D721Med (cell line): ENCODE measurements at regions not wholly inside any gene's neighbourhood (a gene's known extent, or its start where the extent isn't known, plus 50 kb on each side); places are given as distances from the start of the nearest gene placed in this dataset.
"Not testable (repeated sequence)": the region's sequence is repeated elsewhere in the genome, so short reads cannot be mapped to it uniquely, and the experiment has no call there.

ENCODE experiments used
- DNase-seq: peaks from one replicate; pipeline ENCODE4 v3.0.0; 2011; ENCODE audit warnings: low spot score; ENCODE audit not compliant: insufficient read length
- FAIRE-seq: peaks from 2 replicates; lab custom pipeline; 2011; peaks lifted over from hg19 to GRCh38; lab: Jason Lieb, UNC
- CTCF ChIP-seq: IDR thresholded peaks from 2 replicates; pipeline ENCODE4 v1.5.1; 2012; ENCODE audit warnings: mild to moderate bottlenecking, control low read depth; ENCODE audit not compliant: insufficient read depth; ENCODE audit errors: missing control alignments

DNA sequence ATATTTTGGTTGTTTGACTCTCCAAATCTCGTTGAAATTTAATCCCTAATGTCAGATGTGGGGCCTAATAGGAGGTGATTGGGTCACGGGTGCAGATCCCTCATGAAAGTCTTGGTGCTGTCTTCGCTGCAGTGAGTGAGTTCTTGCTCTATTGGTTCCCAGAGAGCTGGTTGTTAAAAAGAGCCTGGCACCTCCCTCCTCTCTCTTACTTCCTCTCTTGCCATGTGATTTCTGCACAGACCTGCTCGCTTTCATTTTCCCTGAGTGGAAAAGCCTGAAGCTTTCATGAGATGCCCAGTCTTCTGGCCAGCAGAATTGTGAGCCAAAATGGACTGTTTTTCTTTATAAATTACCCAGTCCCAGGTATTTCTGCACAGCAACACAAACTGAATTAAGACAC, 221.6 kb downstream of the MAT2B start:
- no peak for DNase-seq
- TF ChIP-seq CTCF: no peak
- no peak for FAIRE-seq

DNA sequence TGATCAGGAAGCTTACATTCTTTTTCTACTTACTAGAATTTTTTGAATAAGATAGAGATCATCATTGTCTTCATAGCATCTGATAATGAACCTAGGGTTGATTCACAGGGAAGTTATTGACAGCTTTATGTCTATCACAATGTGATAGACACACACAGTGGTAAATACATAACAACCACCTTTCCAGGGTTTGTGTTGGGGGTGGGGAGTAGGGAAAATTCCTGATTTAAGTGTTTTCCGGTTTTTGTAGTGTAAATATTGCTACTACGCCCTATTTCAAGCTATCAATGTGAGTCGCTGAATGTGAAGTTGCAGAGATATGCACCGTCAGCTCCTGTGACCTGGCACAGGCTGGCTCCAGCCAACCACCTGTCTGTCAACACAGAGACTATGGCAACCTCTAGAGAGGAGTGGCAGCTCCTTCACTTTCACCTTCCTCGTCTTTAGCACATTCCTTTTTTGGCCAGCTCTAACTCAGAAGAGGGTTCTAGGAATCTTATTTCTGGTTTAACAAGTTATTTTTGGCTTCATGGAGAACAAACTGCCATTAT, 224.9 kb downstream of the MAT2B start:
- DNase-seq (no peak), FAIRE-seq (no peak)
- TF ChIP-seq CTCF: no peak

- FAIRE-seq (no peak), DNase-seq (no peak)
- no peak for TF ChIP-seq CTCF
These were observed 225.8 kb downstream of the MAT2B start for GRCh38 chr5:163731256-163731655.

GRCh38 chr5:163735069-163735468, 229.7 kb downstream of the MAT2B start:
- no peak for FAIRE-seq
- no peak for TF ChIP-seq CTCF
- DNase-seq: no peak

DNA sequence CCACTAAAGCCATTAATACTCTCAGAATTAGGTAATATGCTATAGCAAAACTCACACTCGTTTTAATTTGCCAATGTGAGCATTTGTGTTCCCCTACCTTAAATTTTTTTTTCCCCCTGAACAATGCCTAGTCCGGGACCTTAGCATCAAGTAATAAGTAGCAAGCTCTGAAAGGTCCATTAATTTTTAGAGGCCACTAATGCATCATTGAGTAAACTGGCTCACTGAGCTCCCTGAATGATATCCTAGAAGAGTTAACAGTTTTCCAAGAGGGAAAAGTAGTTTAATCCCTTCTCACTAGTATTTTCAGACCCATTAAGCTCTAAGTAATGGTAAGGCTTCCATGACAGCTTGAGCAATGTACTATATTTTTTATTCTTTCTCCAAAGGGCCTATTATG, 242.2 kb downstream of the MAT2B start:
- TF ChIP-seq CTCF: no peak
- no peak for DNase-seq
- FAIRE-seq: no peak

DNA sequence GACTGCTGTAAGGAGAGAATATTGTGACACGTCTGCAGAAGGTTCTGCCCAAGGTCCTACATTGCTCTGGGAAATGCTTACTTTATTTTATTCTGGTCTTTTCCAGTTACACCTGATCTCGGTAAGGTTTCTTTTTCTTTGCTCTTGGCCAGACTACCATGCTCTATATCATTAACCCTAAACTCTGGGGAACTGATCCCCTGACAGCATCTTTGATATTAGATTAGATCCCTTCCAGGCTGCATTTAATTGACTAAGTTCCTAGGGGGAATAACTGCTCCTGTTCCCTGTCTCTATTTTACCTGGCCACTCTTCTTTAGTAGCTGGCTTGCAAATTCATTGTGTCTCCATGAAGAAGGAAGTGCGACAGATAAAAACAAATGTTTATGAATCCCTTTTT, 243.5 kb downstream of the MAT2B start:
- no peak for TF ChIP-seq CTCF
- no peak for DNase-seq
- no peak for FAIRE-seq

- not testable (repeated sequence) for DNase-seq, FAIRE-seq
These were observed 245.0 kb downstream of the MAT2B start for GRCh38 chr5:163750415-163750814.

DNA sequence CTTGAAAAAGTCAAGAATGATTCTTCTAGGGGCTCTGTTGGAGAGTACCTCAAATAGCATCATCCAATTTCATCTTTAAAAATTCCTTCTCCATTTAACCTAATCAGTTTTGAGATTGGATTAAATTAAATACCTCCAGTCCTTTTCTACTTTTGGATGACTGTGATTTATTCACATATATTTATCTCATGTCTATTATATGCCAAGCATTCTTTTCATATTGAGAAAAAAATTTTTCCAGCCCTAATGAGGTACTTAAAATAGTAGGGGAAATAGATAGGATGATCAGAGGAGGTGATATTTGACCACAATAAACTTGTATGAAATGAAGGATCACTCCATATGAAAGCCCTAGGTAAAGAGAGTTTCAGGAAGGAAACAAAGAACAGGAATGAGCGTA, 250.1 kb downstream of the MAT2B start:
- FAIRE-seq: no peak
- no peak for TF ChIP-seq CTCF
- no peak for DNase-seq
